ENCODE measurements at regions not wholly inside any gene's neighbourhood (a gene's known extent, or its start where the extent isn't known, plus 50 kb on each side); places are given as distances from the start of the nearest gene placed in this dataset.

GRCh38 chr12:30874455-30875321 lies 51.9 kb upstream of the TSPAN11 start:
- peaks cover 8% of the 10 kb centered on the region for H3K27me3 Mint-ChIP-seq
- no peaks in the 10 kb centered on the region for H3K36me3 Mint-ChIP-seq
- CTCF ChIA-PET, result interaction anchor here (1.2 kb wide), 1 partner anchor 28 kb away, joined by 4 read pairs; no protein-coding TSS in a partner anchor
- H3K4me1 Mint-ChIP-seq, result peaks cover 7% of the 10 kb centered on the region
- H3K27ac Mint-ChIP-seq, result no peak overlapping the region
- DNase-seq (no peak), ATAC-seq (no peak)
- no peaks in the 10 kb centered on the region for H3K9me3 Mint-ChIP-seq (ENCODE audit: low read depth)
- H3K4me3 Mint-ChIP-seq, result no peak overlapping the region

GRCh38 chr12:30870491-30871265 lies 55.9 kb upstream of the TSPAN11 start:
- ATAC-seq (no peak), DNase-seq (no peak)
- Mint-ChIP-seq H3K4me1 (peaks cover 7% of the 10 kb centered on the region), H3K9me3 (ENCODE audit: low read depth) (no peaks in the 10 kb centered on the region), H3K4me3 (no peak overlapping the region), H3K27me3 (peaks cover 13% of the 10 kb centered on the region), H3K36me3 (no peaks in the 10 kb centered on the region), H3K27ac (no peak overlapping the region)
- CTCF ChIA-PET, result no interaction called here

- Mint-ChIP-seq H3K4me3 (no peak overlapping the region), H3K27me3 (peaks cover 33% of the 10 kb centered on the region), H3K27ac (no peak overlapping the region), H3K4me1 (peaks cover 7% of the 10 kb centered on the region), H3K36me3 (no peaks in the 10 kb centered on the region), H3K9me3 (ENCODE audit: low read depth) (no peaks in the 10 kb centered on the region)
- CTCF ChIA-PET, result no interaction called here
- ATAC-seq (no peak), DNase-seq (no peak)
Observed at GRCh38 chr12:30867415-30867814, 59.1 kb upstream of the TSPAN11 start.

- Mint-ChIP-seq H3K4me3 (no peak overlapping the region), H3K9me3 (ENCODE audit: low read depth) (no peaks in the 10 kb centered on the region), H3K27me3 (peaks cover 33% of the 10 kb centered on the region), H3K36me3 (no peaks in the 10 kb centered on the region), H3K27ac (no peak overlapping the region), H3K4me1 (peaks cover 7% of the 10 kb centered on the region)
- DNase-seq (no peak), ATAC-seq (no peak)
- CTCF ChIA-PET, result no interaction called here
Observed at GRCh38 chr12:30866256-30866655, 60.3 kb upstream of the TSPAN11 start.

- H3K9me3 Mint-ChIP-seq (ENCODE audit: low read depth), result no peaks in the 10 kb centered on the region
- H3K4me3 Mint-ChIP-seq, result no peak overlapping the region
- no peaks in the 10 kb centered on the region for H3K36me3 Mint-ChIP-seq
- CTCF ChIA-PET, result no interaction called here
- H3K4me1 Mint-ChIP-seq, result no peaks in the 10 kb centered on the region
- no peak for DNase-seq
- H3K27ac Mint-ChIP-seq, result no peak overlapping the region
- H3K27me3 Mint-ChIP-seq, result peaks cover 31% of the 10 kb centered on the region
- ATAC-seq, result no peak
Observed at GRCh38 chr12:30863839-30864238, 62.7 kb upstream of the TSPAN11 start.

- ATAC-seq, result no peak
- Mint-ChIP-seq H3K9me3 (ENCODE audit: low read depth) (no peaks in the 10 kb centered on the region), H3K27me3 (peaks cover 31% of the 10 kb centered on the region), H3K4me1 (no peaks in the 10 kb centered on the region), H3K36me3 (no peaks in the 10 kb centered on the region), H3K4me3 (no peak overlapping the region), H3K27ac (no peak overlapping the region)
- CTCF ChIA-PET, result interaction anchor here (0.7 kb wide), 1 partner anchor 15 kb away, joined by 3 read pairs; no protein-coding TSS in a partner anchor
- DNase-seq, result no peak
Observed at GRCh38 chr12:30862486-30862885, 64.1 kb upstream of the TSPAN11 start.

- DNase-seq (no peak), ATAC-seq (no peak)
- H3K9me3 Mint-ChIP-seq (ENCODE audit: low read depth), result no peaks in the 10 kb centered on the region
- CTCF ChIA-PET, result interaction anchor here (0.7 to 1.1 kb wide), 2 partner anchors 8 to 9 kb away, joined by 3 read pairs; no protein-coding TSS in a partner anchor
- no peaks in the 10 kb centered on the region for H3K4me1 Mint-ChIP-seq
- no peak overlapping the region for H3K27ac Mint-ChIP-seq
- no peaks in the 10 kb centered on the region for H3K36me3 Mint-ChIP-seq
- H3K4me3 Mint-ChIP-seq, result no peak overlapping the region
- peaks cover 15% of the 10 kb centered on the region for H3K27me3 Mint-ChIP-seq
Observed at GRCh38 chr12:30859226-30859625, 67.3 kb upstream of the TSPAN11 start.

GRCh38 chr12:30858471-30858870 lies 68.1 kb upstream of the TSPAN11 start:
- H3K4me1 Mint-ChIP-seq, result no peaks in the 10 kb centered on the region
- ATAC-seq, result no peak
- H3K4me3 Mint-ChIP-seq, result no peak overlapping the region
- CTCF ChIA-PET, result no interaction called here
- no peaks in the 10 kb centered on the region for H3K36me3 Mint-ChIP-seq
- H3K27ac Mint-ChIP-seq, result no peak overlapping the region
- peaks cover 11% of the 10 kb centered on the region for H3K27me3 Mint-ChIP-seq
- DNase-seq, result no peak
- no peaks in the 10 kb centered on the region for H3K9me3 Mint-ChIP-seq (ENCODE audit: low read depth)

- H3K36me3 Mint-ChIP-seq, result no peaks in the 10 kb centered on the region
- H3K9me3 Mint-ChIP-seq (ENCODE audit: low read depth), result no peaks in the 10 kb centered on the region
- no peak overlapping the region for H3K4me3 Mint-ChIP-seq
- H3K4me1 Mint-ChIP-seq, result peaks cover 6% of the 10 kb centered on the region
- no peak for ATAC-seq
- no peak for DNase-seq
- H3K27ac Mint-ChIP-seq, result no peak overlapping the region
- no peaks in the 10 kb centered on the region for H3K27me3 Mint-ChIP-seq
- CTCF ChIA-PET, result interaction anchor here (1.8 kb wide), 1 partner anchor 418 kb away, joined by 5 read pairs; no protein-coding TSS in a partner anchor
Observed at GRCh38 chr12:30853561-30854133, 72.9 kb upstream of the TSPAN11 start.

- no peaks in the 10 kb centered on the region for H3K27me3 Mint-ChIP-seq
- CTCF ChIA-PET, result interaction anchor here (0.6 to 2.5 kb wide), 11 partner anchors 9 to 1331 kb away, joined by 3 to 20 read pairs (median 3); no protein-coding TSS in a partner anchor
- H3K27ac Mint-ChIP-seq, result no peak overlapping the region
- DNase-seq (no peak), ATAC-seq (no peak)
- H3K9me3 Mint-ChIP-seq (ENCODE audit: low read depth), result no peaks in the 10 kb centered on the region
- H3K4me3 Mint-ChIP-seq, result no peak overlapping the region
- H3K4me1 Mint-ChIP-seq, result peaks cover 6% of the 10 kb centered on the region
- H3K36me3 Mint-ChIP-seq, result no peaks in the 10 kb centered on the region
Observed at GRCh38 chr12:30850684-30851083, 75.9 kb upstream of the TSPAN11 start.

- DNase-seq (no peak), ATAC-seq (peak; percentile 45)
- H3K4me1 Mint-ChIP-seq, result peaks cover 6% of the 10 kb centered on the region
Observed at GRCh38 chr12:30847259-30847658, 79.3 kb upstream of the TSPAN11 start.

GRCh38 chr12:30846776-30847175 lies 79.8 kb upstream of the TSPAN11 start:
- no peak for DNase-seq
- H3K9me3 Mint-ChIP-seq (ENCODE audit: low read depth), result no peaks in the 10 kb centered on the region
- no peak for ATAC-seq
- peaks cover 4% of the 10 kb centered on the region for H3K4me1 Mint-ChIP-seq
- no peak overlapping the region for H3K4me3 Mint-ChIP-seq
- H3K36me3 Mint-ChIP-seq, result no peaks in the 10 kb centered on the region
- CTCF ChIA-PET, result interaction anchor here (0.6 to 4.3 kb wide), 15 partner anchors 9 to 428 kb away, joined by 3 to 33 read pairs (median 4); no protein-coding TSS in a partner anchor
- H3K27me3 Mint-ChIP-seq, result peaks cover 2% of the 10 kb centered on the region
- H3K27ac Mint-ChIP-seq, result no peak overlapping the region

More at GRCh38 chr12:30847259-30847658, 79.3 kb upstream of the TSPAN11 start:
- CTCF ChIA-PET, result interaction anchor here (0.6 to 4.3 kb wide), 15 partner anchors 9 to 427 kb away, joined by 3 to 33 read pairs (median 4); no protein-coding TSS in a partner anchor
- no peaks in the 10 kb centered on the region for H3K36me3 Mint-ChIP-seq
- H3K27ac Mint-ChIP-seq, result no peak overlapping the region
- H3K27me3 Mint-ChIP-seq, result peaks cover 2% of the 10 kb centered on the region
- no peak overlapping the region for H3K4me3 Mint-ChIP-seq
- H3K9me3 Mint-ChIP-seq (ENCODE audit: low read depth), result no peaks in the 10 kb centered on the region

GRCh38 chr12:30845676-30846075 lies 80.9 kb upstream of the TSPAN11 start:
- DNase-seq (no peak), ATAC-seq (no peak)
- H3K27me3 Mint-ChIP-seq, result peaks cover 2% of the 10 kb centered on the region
- H3K4me3 Mint-ChIP-seq, result no peak overlapping the region
- CTCF ChIA-PET, result interaction anchor here (1.5 to 4.3 kb wide), 2 partner anchors 38 to 140 kb away, joined by 6 to 33 read pairs; no protein-coding TSS in a partner anchor
- no peaks in the 10 kb centered on the region for H3K4me1 Mint-ChIP-seq
- H3K27ac Mint-ChIP-seq, result no peak overlapping the region
- H3K36me3 Mint-ChIP-seq, result no peaks in the 10 kb centered on the region
- no peaks in the 10 kb centered on the region for H3K9me3 Mint-ChIP-seq (ENCODE audit: low read depth)
